GM18867 (cell line): ENCODE measurements at regions not wholly inside any gene's neighbourhood (a gene's known extent, or its start where the extent isn't known, plus 50 kb on each side); places are given as distances from the start of the nearest gene placed in this dataset.

Experiments
- ATAC-seq: cut with Tn5 transposase; IDR thresholded peaks from one replicate; pipeline ENCODE4 v1.9.1; 2021; ENCODE audit warnings: mild to moderate bottlenecking, moderate library complexity; ENCODE audit not compliant: unreplicated experiment

- ATAC-seq = no peak
Observed at GRCh38 chr13:70923863-70924752, 815.9 kb upstream of the KLHL1 start.

DNA sequence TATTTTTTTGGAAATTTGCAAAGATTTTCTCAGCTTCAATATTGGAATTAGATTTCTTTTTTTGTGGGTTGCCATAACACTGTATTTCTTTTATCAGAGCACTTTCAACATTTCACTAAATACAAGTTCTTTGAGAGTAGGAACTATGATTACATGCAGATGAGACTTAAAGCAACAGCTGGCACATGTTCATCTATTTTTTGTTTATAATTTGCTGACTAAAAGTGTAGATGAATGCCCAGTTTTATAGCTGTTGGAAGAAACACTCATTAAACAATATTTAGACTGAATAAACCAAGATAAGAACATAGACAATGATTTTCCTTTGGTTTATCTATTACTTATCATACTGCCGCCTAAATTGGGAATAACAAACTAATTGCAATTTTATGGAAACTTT, 803.0 kb upstream of the KLHL1 start:
- ATAC-seq = no peak

GRCh38 chr13:70908795-70909194, 800.5 kb upstream of the KLHL1 start:
- ATAC-seq = no peak

GRCh38 chr13:70905035-70905434, 796.8 kb upstream of the KLHL1 start:
- ATAC-seq = no peak

GRCh38 chr13:70896136-70896535, 787.9 kb upstream of the KLHL1 start:
- ATAC-seq = no peak

GRCh38 chr13:70895599-70895998, 787.3 kb upstream of the KLHL1 start:
- ATAC-seq = no peak

DNA sequence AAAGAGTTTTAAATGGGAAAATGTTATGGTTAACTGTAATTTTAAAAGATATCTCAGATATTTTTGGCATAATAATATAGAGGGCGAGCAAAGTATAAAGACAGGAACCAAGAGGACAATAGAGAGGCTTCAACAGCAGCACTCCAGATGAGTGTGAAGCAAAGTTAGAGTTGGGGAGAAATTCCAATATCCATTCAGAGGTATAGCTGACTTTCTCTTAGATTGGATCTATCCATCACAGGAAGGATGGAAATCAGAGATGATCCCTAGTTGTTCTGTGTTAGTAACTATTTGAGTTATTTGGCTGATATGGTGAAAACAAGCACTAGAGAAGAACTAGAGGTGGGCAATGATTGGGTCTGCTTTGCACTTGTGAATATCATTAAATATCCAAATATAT, 786.0 kb upstream of the KLHL1 start:
- no peak for ATAC-seq

DNA sequence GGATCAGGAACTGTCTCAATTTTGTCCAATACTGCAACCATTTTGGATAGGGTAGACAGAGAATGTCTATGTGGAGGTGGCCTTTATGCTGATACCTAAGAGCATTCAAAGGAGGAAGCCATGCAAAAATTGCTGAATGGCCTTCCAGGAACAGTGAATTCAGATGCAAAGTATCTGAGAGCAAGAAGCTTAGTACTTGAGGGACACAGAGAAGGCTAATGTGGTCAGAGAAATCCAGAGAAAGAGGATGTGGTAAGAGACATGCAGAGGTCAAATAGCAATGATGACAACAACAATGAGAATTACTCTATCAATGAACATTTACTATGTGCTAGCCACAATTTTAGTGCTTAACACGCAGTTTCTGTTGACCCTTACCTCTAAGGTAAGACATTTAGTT, 785.6 kb upstream of the KLHL1 start:
- ATAC-seq = peak; percentile 76

GRCh38 chr13:70890289-70890688, 782.0 kb upstream of the KLHL1 start:
- ATAC-seq = no peak

- ATAC-seq = no peak
Observed at GRCh38 chr13:70889163-70889562, 780.9 kb upstream of the KLHL1 start.

DNA sequence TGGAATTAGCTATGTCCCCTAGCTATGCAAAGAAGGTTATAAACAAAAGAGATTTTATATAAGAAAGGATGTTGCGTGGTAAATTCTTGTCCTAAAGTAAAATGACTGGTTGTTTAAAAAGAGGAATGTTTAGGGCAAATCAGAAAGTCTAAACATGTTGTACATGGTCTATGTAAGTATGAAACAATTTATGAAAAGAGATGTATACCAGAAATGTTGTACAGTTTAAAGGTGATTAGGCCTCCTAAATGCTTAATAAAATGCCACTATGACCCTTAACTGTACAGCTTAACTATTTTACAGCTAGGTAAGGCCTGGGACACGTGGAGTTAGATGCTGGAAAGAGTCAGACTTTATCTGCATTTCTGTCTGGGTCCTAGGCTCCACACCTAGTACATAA, 775.9 kb upstream of the KLHL1 start:
- no peak for ATAC-seq

- ATAC-seq = no peak
Observed at GRCh38 chr13:70874636-70875035, 766.4 kb upstream of the KLHL1 start.

GRCh38 chr13:70864731-70865130, 756.5 kb upstream of the KLHL1 start:
- no peak for ATAC-seq

- no peak for ATAC-seq
Observed at GRCh38 chr13:70856711-70857110, 748.5 kb upstream of the KLHL1 start.

DNA sequence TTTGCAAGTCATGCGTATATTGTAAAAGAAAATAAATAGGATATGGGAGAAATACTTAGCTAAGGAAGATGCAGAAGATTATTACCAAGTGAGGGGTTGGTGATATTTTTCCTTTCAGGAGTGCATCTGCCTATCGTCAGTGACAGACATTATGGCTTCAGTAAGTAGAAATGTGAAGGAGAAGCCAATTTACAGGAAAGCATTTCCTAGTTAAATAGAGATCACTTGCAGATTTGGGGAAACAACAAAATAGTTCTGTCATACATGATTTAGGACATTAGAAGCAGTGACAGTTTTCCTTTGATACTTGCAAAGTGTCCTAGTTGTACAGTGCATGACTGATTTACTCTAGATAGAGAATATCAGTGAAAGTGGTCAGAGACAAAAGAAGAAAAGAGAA, 747.8 kb upstream of the KLHL1 start:
- no peak for ATAC-seq

DNA sequence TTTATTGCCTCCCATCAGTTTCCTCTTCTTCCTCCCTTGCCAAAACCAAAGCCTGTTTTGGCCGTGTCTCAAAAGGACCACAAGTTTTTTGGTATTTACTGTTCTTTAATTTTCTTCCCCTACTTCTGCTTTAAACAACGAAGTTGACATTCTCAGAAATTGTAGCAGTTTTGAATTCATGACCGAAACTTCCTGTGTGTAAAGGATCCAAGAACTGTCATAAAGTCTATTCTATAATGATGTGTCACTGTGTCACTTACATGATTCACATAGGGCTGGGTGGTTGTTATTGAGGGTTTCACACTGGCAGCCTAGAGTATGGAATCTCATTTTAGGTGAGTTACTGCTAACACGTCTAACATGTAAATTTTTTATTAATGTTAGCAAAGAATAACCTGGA, 741.0 kb upstream of the KLHL1 start:
- no peak for ATAC-seq

DNA sequence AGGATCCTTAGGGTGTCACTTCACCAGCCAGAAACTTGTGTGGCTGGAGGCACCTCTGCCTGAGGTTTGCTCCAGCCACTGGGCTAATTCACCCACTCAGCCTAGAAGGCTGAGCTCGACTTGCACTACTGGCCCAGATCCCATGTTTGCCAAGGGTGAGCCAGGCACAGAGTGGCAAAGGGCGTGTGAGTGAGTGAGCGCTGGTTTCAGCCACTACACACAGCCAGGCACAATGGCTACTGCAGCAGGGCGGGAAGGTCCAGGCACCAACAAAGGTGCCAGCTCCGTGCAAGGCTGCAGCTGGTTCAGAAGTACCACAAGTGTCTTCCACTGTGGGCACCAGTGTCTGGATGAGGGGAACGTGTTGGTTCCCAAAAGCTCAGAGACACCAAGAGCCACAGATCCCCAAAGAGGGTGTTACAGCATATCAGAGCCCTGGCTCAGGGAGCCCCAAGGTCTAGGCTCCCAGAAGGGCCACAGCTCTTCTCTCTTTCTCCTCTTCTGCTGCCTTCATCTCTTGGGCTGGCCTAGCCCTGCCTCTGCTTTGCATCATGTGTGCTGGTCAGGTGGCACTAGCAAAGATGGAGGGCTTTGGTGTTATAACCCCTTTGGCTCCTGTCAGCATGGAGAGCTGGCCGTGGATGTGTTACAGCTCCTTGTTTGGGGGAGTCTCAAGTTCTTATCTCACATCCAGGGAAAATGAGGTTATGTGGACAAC, 736.3 kb upstream of the KLHL1 start:
- no peak for ATAC-seq

- no peak for ATAC-seq
Observed at GRCh38 chr13:70842062-70842644, 733.9 kb upstream of the KLHL1 start.

DNA sequence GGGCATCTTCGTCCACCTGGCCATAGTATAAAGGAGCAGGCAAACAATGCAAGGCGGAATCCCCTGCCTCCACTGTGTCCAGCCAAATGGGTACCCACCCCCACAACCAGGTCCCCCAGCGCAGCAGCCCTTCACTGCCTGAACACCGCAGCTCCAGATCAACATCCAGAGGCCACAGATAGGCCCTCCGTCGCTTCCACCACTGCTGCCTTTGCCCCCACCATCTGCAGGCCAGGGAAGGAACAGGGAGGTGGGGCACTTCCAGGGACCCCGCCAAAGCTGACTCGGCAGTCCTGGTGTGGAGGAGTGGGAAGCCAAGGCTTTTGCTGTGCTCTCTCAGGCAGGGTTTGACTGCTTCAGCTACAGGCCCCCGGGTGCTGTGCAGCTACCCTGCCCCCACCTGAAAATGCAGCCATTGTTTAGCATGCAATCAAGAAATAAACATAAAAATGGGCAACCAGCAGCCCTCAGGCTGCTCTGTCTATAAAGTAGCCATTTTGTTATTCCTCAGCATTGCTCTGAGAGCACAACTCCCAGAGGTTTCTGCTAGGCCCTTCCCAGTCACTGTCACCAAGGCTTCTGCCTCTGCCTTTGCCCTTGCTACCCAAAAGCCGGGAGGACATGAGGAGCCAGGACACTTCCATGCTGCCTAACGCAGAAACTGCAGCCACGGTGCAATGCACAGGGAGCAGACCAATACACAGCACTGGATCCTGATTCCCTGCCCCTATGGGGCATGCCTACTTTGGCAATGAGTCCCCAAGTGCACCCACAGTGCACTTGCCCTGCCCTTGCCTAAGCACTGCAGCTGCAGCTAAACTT, 733.2 kb upstream of the KLHL1 start:
- ATAC-seq = no peak

DNA sequence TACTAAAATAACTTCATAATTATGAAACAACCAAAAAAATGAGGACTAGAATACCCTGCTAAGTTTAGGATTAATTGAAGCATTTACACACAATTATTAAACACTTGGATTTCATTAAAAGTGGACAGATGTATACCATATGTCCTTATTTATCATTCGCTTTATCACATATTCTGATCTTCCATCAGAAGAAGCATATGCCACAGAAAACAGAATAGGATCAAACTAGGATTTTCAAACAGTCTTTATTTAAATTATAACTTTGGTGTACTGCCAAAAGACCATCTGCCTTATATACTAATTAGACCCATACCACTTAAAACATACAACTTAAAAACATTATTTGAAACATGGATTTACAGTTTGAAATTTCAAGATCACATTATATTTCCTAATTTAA, 727.1 kb upstream of the KLHL1 start:
- no peak for ATAC-seq

DNA sequence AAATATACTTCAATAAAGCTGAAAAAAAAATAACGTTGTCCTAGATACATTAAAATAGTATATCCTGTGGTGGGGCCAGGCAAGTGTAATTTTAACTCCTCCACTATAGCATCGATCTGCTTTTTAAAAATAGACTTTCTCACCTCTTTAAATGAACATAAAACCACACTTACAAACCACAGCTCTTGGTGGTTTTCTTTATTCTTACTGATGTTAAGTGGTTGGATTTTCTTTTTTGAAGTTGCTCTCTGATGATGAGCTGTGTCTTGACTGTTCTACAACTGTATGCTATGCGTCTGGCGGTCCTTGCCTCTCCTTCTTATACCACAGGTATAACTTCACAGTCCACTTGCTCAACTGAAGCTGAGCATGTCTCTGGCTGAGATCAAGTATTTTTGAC, 721.5 kb upstream of the KLHL1 start:
- peak; percentile 64 for ATAC-seq
